Tibial nerve (tissue), 4 donors: ENCODE measurements at regions not wholly inside any gene's neighbourhood (a gene's known extent, or its start where the extent isn't known, plus 50 kb on each side); places are given as distances from the start of the nearest gene placed in this dataset.
A peak's percentile ranks its signal among the peaks of the same experiment; 100 is the strongest.

Experiments used
- DNase-seq, 2 donors: peaks; one replicate each; pipeline ENCODE4 v3.0.0-alpha.2; 2019; ENCODE audit warnings: low spot score in 2 of 2
- H3K27ac ChIP-seq, 4 donors: fragments of 200-600 bp; sonication (generic) in 3 of 4; one replicate each; pipeline ENCODE4 v1.5.1; 2017 to 2019; ENCODE audit warnings: mild to moderate bottlenecking in 1 of 4
- H3K27me3 ChIP-seq, 2 donors: fragments of 200-600 bp; sonication (generic) in 1 of 2; one replicate each; pipeline versions ENCODE4 v1.5.1 to v1.6.0; 2017 to 2019
- H3K36me3 ChIP-seq, 3 donors: fragments of 200-600 bp; sonication (generic); one replicate each; pipeline ENCODE4 v1.5.1; 2018 to 2019
- H3K4me1 ChIP-seq, 4 donors: fragments of 200-600 bp; sonication (generic) in 3 of 4; one replicate each; pipeline ENCODE4 v1.5.1; 2017 to 2019
- H3K4me3 ChIP-seq, 4 donors: fragments of 200-600 bp; sonication (generic) in 3 of 4; one replicate each; pipeline ENCODE4 v1.5.1; 2017 to 2019; ENCODE audit warnings: mild to moderate bottlenecking in 1 of 4, moderate library complexity in 1 of 4
- H3K9me3 ChIP-seq, 4 donors: fragments of 200-600 bp; sonication (generic) in 3 of 4; one replicate each; pipeline ENCODE4 v1.5.1; 2017 to 2019
- CTCF ChIP-seq, 5 experiments: fragments of 200-600 bp in 3 of 5; fragments of 450-650 bp in 2 of 5; sonication (generic) in 3 of 5; IDR thresholded peaks; one replicate each; pipeline ENCODE4 v1.5.1; 2016 to 2019; ENCODE audit warnings: antibody characterized with exemption in 5 of 5, mild to moderate bottlenecking in 3 of 5, moderate library complexity in 2 of 5
- EP300 ChIP-seq, 2 donors: sonication (generic); formaldehyde crosslinking; IDR thresholded peaks; one replicate each; pipeline ENCODE4 v1.6.1; 2017; ENCODE audit warnings: antibody characterized with exemption in 2 of 2, mild to moderate bottlenecking in 1 of 2
- POLR2A ChIP-seq, 2 donors: fragments of 450-650 bp; IDR thresholded peaks; one replicate each; pipeline ENCODE4 v1.6.1; 2017; ENCODE audit warnings: antibody characterized with exemption in 2 of 2, mild to moderate bottlenecking in 2 of 2, moderate library complexity in 2 of 2
- WGBS, 2 donors: methylation state at CpG; one replicate each; pipeline ENCODE4 v1.1.5; 2018; 5-methylcytosine and 5-hydroxymethylcytosine counted together

GRCh38 chr20:22901164-22901563 is 133.9 kb upstream of the SSTR4 start:
- no peaks in the 10 kb centered on the region for H3K27me3 ChIP-seq
- H3K4me3 ChIP-seq = no peak overlapping the region
- peaks cover 0 to 25% (median 3%) of the 10 kb centered on the region in 4 donors for H3K9me3 ChIP-seq
- no peak overlapping the region for H3K27ac ChIP-seq
- no peaks in the 10 kb centered on the region for H3K36me3 ChIP-seq
- H3K4me1 ChIP-seq = peaks cover 0 to 7% (median 0%) of the 10 kb centered on the region in 4 donors
- TF ChIP-seq POLR2A (IDR thresholded peaks at IDR 0.05) (no peak), CTCF (IDR thresholded peaks at IDR 0.05) (no peak), EP300 (IDR thresholded peaks at IDR 0.05) (no peak)
- DNase-seq = no peak

- peaks cover 0 to 7% (median 0%) of the 10 kb centered on the region in 4 donors for H3K4me1 ChIP-seq
- no peaks in the 10 kb centered on the region for H3K36me3 ChIP-seq
- WGBS, 2 donors = 65 to 78% methylated on average over 2 of the region's 2 CpGs
- TF ChIP-seq CTCF (IDR thresholded peaks at IDR 0.05) (no peak), POLR2A (IDR thresholded peaks at IDR 0.05) (no peak), EP300 (IDR thresholded peaks at IDR 0.05) (no peak)
- peaks cover 0 to 25% (median 3%) of the 10 kb centered on the region in 4 donors for H3K9me3 ChIP-seq
- H3K4me3 ChIP-seq = no peak overlapping the region
- no peaks in the 10 kb centered on the region for H3K27me3 ChIP-seq
- no peak overlapping the region for H3K27ac ChIP-seq
- DNase-seq = no peak
Measured at GRCh38 chr20:22901921-22902320, 133.2 kb upstream of the SSTR4 start.

- Histone ChIP-seq H3K27ac (no peak overlapping the region), H3K9me3 (peaks cover 0 to 23% (median 3%) of the 10 kb centered on the region in 4 donors), H3K36me3 (no peaks in the 10 kb centered on the region), H3K4me3 (no peak overlapping the region), H3K27me3 (no peaks in the 10 kb centered on the region), H3K4me1 (peaks cover 0 to 7% (median 0%) of the 10 kb centered on the region in 4 donors)
- 69 to 76% methylated on average over 2 of the region's 2 CpGs for WGBS, 2 donors
- no peak for DNase-seq
- TF ChIP-seq CTCF (IDR thresholded peaks at IDR 0.05) (no peak), EP300 (IDR thresholded peaks at IDR 0.05) (no peak), POLR2A (IDR thresholded peaks at IDR 0.05) (no peak)
Measured at GRCh38 chr20:22904386-22904785, 130.7 kb upstream of the SSTR4 start.

- TF ChIP-seq CTCF (IDR thresholded peaks at IDR 0.05) = no peak
- TF ChIP-seq EP300 (IDR thresholded peaks at IDR 0.05) = no peak
- TF ChIP-seq POLR2A (IDR thresholded peaks at IDR 0.05) = no peak
- H3K36me3 ChIP-seq = no peaks in the 10 kb centered on the region
- peaks cover 0 to 7% (median 0%) of the 10 kb centered on the region in 4 donors for H3K4me1 ChIP-seq
- WGBS, 2 donors = 43 to 75% methylated on average over 2 of the region's 2 CpGs
- H3K27me3 ChIP-seq = no peaks in the 10 kb centered on the region
- H3K9me3 ChIP-seq = peaks cover 0 to 19% (median 3%) of the 10 kb centered on the region in 4 donors
- no peak for DNase-seq
- no peak overlapping the region for H3K4me3 ChIP-seq
- no peak overlapping the region for H3K27ac ChIP-seq
Measured at GRCh38 chr20:22904905-22905304, 130.2 kb upstream of the SSTR4 start.

GRCh38 chr20:22905658-22906057 is 129.5 kb upstream of the SSTR4 start:
- no peaks in the 10 kb centered on the region for H3K27me3 ChIP-seq
- DNase-seq = peak; percentile 21 to 61
- H3K9me3 ChIP-seq = peaks cover 0 to 14% (median 3%) of the 10 kb centered on the region in 4 donors
- H3K4me1 ChIP-seq = peaks cover 0 to 7% (median 0%) of the 10 kb centered on the region in 4 donors
- H3K27ac ChIP-seq = no peak overlapping the region
- TF ChIP-seq EP300 (IDR thresholded peaks at IDR 0.05) (no peak), POLR2A (IDR thresholded peaks at IDR 0.05) (no peak), CTCF (IDR thresholded peaks at IDR 0.05) (no peak)
- no peak overlapping the region for H3K4me3 ChIP-seq
- H3K36me3 ChIP-seq = no peaks in the 10 kb centered on the region
- WGBS, 2 donors = 56 to 62% methylated on average over 10 of the region's 10 CpGs
